Esophagus mucosa (tissue), 1 donor: ENCODE measurements at regions not wholly inside any gene's neighbourhood (a gene's known extent, or its start where the extent isn't known, plus 50 kb on each side); places are given as distances from the start of the nearest gene placed in this dataset.

Source experiments
- ATAC-seq: fragments of 200-7000 bp; cut with Tn5 transposase; one replicate; pipeline ENCODE4 v1.9.1; 2020
- donor health status: DM: yes; HTN: yes; CAD: no.

DNA sequence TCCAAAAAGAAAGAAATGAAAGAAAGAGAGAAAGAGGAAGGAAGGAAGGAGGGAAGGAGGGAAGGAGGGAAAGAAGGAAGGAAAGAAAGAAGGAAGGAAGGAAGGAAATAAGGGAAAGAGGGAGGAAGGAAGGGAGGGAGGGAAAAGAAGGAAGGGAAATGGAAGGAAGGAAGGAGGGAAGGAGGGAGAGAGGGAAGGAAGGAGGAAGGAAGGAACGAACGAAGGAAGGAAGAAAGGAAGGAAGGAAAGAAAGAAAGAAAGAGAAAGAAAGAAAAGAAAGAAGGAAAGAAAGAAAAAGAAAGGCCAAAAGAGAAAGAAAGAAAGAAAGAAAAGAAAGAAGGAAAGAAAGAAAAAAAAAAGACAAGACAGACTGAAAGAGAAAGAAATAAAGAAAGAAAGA is 263.9 kb upstream of the ATP10B start:
- ATAC-seq, result no peak

GRCh38 chr5:161112371-161112770 is 260.4 kb upstream of the ATP10B start:
- no peak for ATAC-seq

DNA sequence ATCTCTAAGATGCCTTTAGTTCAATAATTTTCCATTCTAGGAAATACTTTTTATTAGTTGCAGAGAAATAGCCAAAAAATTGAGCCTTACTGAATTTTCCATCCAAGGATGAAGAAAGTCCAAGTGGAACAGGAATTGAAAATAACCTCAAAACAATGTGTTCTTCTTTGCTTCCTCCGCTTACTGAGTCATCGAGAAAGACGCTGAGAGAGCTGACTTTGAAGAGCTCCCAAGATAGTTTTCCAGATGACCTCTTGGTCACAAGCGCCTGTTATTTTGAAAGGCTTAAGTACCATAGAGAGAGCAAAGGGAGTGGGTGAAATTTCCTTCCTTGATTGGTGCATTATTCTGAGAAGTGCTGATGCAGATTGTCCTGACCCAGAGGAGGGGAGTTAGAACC is 253.5 kb upstream of the ATP10B start:
- no peak for ATAC-seq

GRCh38 chr5:161098516-161098915 is 246.5 kb upstream of the ATP10B start:
- ATAC-seq, result no peak

GRCh38 chr5:161096581-161096980 is 244.6 kb upstream of the ATP10B start:
- no peak for ATAC-seq

GRCh38 chr5:161095953-161096352 is 243.9 kb upstream of the ATP10B start:
- ATAC-seq, result no peak

- no peak for ATAC-seq
These were observed 242.4 kb upstream of the ATP10B start for GRCh38 chr5:161094411-161094810.

- ATAC-seq, result no peak
These were observed 241.1 kb upstream of the ATP10B start for GRCh38 chr5:161093100-161093499.

GRCh38 chr5:161089569-161089968 is 237.6 kb upstream of the ATP10B start:
- no peak for ATAC-seq

DNA sequence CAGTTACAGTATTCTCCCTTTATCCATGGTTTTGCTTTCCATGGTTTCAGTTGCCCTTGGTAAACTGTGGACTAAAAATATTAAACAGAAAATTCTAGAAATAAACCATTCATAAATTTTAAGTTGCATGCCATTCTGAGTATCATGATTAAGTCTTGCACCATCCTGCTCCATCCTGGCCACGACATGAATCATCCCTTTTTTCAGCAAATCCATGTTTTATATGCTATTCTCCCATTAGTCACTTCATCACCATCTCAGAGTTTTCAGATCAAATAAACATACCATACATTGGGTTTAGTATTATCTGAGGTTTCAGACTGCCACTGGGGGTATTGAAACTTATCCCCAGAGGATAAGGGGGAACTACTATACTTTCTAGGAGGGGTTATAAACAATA is 234.4 kb upstream of the ATP10B start:
- no peak for ATAC-seq

DNA sequence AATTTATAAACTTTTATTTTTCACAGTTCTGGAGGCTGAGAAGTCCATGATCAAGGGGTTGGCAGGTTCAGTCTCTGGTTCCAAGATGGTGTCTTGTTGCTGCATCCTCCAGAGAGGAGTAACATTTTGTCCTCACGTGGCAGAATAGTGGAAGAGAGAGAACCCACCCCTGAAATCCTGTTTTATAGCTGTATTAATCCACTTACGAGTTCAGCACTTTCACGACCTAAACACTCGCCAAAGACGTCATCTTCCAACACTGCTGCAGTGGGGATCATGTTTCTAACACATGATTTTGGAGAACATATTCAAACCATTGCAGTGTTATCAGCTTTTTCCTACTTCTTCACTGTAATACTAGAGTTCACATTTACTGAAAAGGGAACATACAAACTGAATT is 233.0 kb upstream of the ATP10B start:
- ATAC-seq, result no peak

DNA sequence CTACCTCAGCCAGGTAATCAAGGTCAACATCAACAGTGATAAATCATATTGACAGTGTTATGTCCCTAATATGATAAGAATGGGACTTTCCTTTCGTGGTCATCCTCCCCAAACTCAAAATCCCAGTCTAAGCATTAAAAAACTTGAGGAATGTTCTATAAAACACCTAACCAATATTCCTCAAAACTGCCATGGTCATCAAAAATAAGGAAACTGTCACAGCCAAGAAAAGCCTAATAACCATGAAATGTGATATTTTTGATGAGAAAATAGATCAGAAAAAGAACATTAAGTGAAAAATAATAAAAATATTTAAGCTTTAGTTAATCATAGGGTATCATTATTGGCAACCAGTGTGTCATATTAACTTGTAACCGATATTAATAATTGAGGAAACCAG is 232.1 kb upstream of the ATP10B start:
- ATAC-seq, result no peak

- no peak for ATAC-seq
These were observed 226.8 kb upstream of the ATP10B start for GRCh38 chr5:161078793-161079192.

DNA sequence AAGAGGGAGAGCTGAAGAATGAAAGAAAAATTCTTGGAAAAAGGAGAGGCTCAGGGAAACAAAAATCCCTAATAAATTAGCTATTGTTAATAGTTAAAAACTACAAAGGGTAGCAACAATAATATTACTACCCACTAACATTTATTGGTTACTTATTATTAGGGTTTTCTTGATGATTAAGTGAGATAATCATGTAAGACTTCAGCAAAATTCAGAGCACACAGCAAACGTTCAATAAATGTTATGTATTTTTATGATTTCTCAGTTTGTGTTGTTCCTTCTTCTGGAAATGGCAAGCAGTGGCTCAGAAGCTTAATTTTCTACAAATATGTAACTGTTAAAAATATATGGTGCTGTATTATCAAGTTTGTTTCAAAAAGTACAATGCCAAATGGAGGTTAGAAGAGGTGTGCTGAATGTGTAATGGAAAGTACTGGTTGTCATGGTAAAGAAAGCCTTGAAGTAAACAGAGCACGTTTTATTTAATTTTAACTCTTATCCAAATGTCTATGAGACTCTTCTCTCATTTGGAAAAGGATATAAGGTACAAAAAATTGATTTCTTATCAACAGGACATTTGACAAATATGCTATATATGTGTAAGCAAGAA is 226.0 kb upstream of the ATP10B start:
- ATAC-seq, result no peak

DNA sequence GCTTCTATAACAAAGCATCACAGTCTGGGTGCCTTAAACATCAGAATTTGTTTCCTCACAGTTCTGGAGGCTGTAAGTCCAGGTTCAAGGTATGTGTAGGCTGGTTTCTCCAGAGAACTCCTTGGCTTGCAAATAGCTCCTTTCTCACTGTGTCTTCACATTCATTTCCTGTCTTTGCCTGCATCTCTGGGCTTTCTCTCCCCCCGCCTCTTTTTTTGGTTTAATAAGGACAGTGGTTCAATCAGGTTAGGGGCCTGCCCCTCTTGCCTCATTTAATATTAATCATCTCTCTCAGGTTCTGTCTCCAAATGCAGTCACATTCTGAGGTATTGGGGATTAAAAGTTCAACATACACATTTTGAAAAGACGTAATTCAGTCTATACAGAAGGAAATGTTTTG is 225.5 kb upstream of the ATP10B start:
- no peak for ATAC-seq

GRCh38 chr5:161064781-161065180 is 212.8 kb upstream of the ATP10B start:
- no peak for ATAC-seq

DNA sequence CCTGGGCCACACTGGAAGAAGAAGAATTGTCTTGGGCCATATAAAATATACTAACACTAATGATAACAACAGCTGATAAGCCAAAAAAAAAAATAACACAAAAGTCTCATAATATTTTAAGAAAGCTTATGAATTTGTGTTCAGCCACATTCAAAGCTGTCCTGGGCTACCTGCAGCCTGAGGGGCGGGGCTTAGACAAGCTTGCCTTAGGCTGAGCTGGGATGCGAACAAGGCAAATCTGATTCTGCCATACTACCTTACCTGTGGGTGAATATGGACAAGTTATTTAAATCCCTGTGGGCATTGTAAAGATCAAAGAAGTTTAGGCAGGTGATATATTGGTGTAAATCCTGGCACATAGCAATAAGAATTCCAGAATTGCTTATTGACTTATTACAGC is 212.3 kb upstream of the ATP10B start:
- ATAC-seq, result no peak

DNA sequence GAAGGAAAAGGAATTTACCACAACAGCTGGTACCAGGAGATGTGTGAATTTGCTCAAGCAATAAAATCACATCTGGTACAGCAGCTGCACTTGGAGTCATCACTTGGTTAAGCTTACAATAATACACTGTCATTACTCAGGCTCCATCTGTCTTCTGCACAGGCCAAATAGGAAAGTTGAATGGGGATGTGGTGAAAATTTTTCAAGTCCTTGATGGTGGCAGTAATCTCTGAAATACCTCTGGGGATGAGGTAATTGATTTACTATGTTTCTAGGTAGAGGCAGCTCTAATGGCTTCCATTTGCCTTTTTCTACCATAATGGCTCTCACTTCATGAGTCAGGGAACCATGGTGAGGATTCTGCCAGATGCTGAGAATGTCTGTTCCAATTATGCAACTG is 206.8 kb upstream of the ATP10B start:
- no peak for ATAC-seq

GRCh38 chr5:161051920-161052500 is 200.0 kb upstream of the ATP10B start:
- ATAC-seq, result peak; percentile 8

DNA sequence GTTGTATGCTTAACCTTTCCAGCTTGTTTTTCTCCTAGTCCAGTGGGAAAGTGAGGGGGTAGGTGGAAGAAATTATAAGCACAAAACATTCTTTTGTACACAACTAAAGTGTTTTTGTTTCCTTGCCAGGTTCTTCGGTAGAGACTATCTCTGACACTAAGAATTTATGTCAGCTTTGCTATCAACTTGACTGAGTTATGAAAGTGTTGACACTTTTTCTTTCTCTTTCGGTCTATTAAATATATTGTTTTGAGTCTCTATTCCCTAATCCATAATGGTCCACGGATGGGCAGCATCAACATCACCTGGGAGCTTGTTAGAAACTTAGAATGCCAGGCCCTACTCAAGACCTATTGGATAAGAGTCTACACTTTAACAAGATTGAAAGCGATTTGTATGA is 195.0 kb upstream of the ATP10B start:
- ATAC-seq, result no peak

GRCh38 chr5:161042862-161043261 is 190.9 kb upstream of the ATP10B start:
- no peak for ATAC-seq

GRCh38 chr5:161042443-161042842 is 190.4 kb upstream of the ATP10B start:
- ATAC-seq, result no peak

- ATAC-seq, result no peak
These were observed 188.8 kb upstream of the ATP10B start for GRCh38 chr5:161040818-161041217.

DNA sequence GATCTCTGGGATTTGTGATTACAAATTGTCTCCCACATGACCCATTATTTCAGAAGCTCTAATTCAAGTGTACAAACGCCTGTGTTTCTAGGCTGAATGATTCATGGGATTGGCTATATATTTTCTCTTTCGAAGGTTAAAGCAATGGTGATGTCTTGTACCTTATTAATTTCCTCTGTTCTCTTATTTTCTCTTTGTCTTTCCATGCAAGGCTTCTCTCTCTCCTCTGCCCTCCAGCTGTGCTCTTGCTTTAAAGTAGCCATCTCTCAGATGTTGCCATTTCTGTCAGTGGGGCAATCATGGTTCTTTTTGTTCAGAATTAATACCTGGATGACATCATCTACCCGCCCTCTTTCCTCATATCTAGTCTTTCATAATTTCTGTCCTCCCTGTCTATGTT is 184.3 kb upstream of the ATP10B start:
- ATAC-seq, result no peak

DNA sequence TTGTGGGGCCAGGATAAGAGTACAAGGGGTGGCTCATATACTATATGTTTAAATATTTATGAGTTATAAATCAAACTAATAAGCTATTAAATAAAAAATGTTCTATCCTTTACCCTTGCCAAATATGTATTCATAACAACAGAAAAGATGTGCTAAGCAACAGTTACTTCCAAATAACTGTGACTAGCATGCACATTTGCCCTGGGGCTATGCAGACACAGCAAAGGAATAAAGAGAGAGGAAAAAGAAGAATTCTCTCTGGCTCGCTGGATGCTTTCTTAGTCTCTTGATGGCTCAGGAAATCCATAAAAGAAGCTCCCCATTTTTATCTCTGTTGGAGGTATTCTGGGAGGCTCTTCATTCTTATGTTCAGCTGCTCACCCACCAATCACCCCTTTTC is 182.4 kb upstream of the ATP10B start:
- ATAC-seq, result no peak
